HG02610 (cell line): ENCODE measurements at regions not wholly inside any gene's neighbourhood (a gene's known extent, or its start where the extent isn't known, plus 50 kb on each side); places are given as distances from the start of the nearest gene placed in this dataset.
"Not testable (repeated sequence)": the region's sequence is repeated elsewhere in the genome, so short reads cannot be mapped to it uniquely, and the experiment has no call there.

ENCODE experiments used
- ATAC-seq: cut with Tn5 transposase; IDR thresholded peaks from one replicate; pipeline ENCODE4 v1.9.1; 2021; ENCODE audit warnings: mild to moderate bottlenecking, moderate library complexity; ENCODE audit not compliant: unreplicated experiment

GRCh38 chr5:162762119-162762518, 675.3 kb upstream of the CCNG1 start:
- no peak for ATAC-seq

DNA sequence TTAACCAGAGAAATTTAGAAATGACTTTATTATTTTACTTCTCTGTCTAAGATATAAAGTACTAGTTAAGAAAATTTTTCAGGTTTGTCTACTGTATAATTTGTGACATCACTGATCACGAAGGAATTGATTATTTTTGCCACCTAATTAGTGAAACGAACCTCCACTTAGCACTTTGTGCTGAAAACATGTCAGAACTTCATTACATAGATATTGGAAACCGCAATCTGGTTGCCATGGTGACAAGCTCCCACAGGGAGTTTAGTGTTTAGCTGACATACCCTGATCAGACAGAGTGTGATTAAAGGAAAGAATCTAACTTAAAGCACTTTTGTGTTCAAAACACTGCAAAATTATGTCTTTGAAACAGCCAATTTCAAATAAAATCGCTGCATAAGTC, 668.4 kb upstream of the CCNG1 start:
- ATAC-seq: no peak

GRCh38 chr5:162785673-162786072, 651.7 kb upstream of the CCNG1 start:
- no peak for ATAC-seq

- no peak for ATAC-seq
These were observed 651.2 kb upstream of the CCNG1 start for GRCh38 chr5:162786234-162786633.

- no peak for ATAC-seq
These were observed 640.9 kb upstream of the CCNG1 start for GRCh38 chr5:162796507-162796906.

- ATAC-seq: no peak
These were observed 637.1 kb upstream of the CCNG1 start for GRCh38 chr5:162800301-162800700.

GRCh38 chr5:162801235-162801634, 636.2 kb upstream of the CCNG1 start:
- ATAC-seq: no peak

DNA sequence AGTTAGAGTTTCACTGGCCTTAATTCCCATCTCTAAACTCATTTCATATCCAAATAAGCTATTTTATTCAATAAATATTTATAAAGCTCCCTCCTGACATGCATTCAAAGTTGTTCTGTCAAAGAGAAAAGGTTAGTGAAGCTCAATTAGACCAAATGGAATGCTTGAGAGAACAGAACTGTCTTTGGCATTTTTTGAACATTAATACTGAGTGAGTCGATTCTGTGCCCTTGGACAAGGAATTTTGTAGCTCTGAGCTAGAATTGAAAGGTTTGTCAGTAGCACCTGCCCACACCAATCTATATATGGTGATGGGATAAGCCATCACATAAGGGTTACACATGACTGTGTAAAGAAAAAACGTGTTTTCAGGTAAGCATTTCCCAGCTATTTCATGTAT, 631.2 kb upstream of the CCNG1 start:
- ATAC-seq: no peak

DNA sequence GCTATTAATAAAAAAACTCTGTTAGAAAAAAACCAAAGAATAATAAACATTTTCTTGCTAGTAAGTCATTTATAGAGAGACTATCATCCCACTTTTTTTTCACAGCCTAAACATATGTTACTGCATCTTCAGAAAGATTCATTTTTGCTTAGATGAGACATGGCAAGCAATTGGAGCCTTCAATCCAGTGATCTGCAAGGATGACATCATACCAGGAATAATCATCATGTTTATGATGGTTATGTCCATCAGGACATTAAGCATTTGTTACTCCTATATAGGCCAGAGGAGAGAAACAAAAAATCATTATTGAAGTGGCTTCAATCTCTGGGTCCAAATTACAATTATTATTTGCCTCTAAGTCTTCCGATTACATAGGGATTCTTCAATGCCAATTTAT, 626.3 kb upstream of the CCNG1 start:
- ATAC-seq: no peak

GRCh38 chr5:162816816-162817215, 620.6 kb upstream of the CCNG1 start:
- ATAC-seq: no peak

DNA sequence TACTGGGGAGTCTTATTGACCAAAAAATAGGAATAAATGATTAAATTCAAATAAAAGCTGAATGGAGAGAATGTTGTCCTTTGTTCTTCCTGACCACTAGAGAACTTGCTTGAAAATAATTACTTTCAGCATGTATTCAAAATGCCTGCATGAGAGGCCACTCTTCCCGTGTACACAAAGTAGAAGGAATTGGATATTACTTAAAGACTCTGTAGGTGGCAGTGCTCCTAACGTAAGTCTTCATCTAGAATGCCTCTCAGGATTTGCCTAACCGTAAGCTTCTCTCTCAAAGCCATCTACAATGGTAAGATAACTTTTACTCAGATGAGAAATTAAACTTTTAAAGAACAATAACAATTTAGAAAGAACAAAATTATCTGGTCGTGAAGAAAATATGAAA, 620.0 kb upstream of the CCNG1 start:
- no peak for ATAC-seq

- not testable (repeated sequence) for ATAC-seq
These were observed 615.7 kb upstream of the CCNG1 start for GRCh38 chr5:162821664-162822063.

- ATAC-seq: peak; percentile 67
These were observed 613.0 kb upstream of the CCNG1 start for GRCh38 chr5:162824360-162824759.

- no peak for ATAC-seq
These were observed 600.2 kb upstream of the CCNG1 start for GRCh38 chr5:162837155-162837554.

DNA sequence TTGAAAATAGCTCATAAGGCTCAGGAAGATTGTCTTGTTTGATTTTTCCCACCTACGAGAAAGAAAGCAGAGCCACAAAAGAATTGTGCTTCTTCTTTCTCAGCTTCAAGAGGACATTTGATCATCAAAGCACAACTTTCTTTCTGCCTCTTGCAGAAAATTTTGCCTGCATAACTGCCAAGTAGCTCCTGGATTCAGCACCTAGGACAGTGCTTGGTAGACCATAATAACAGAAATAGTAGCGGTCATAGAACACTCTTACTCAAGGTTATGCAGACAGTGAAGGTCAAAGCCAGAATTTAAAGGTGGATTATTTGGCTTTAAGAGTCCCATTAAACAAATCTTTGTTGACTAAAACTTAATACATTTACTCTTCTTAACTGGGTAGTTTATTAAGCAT, 594.7 kb upstream of the CCNG1 start:
- ATAC-seq: no peak

- ATAC-seq: no peak
These were observed 585.3 kb upstream of the CCNG1 start for GRCh38 chr5:162852134-162852533.

DNA sequence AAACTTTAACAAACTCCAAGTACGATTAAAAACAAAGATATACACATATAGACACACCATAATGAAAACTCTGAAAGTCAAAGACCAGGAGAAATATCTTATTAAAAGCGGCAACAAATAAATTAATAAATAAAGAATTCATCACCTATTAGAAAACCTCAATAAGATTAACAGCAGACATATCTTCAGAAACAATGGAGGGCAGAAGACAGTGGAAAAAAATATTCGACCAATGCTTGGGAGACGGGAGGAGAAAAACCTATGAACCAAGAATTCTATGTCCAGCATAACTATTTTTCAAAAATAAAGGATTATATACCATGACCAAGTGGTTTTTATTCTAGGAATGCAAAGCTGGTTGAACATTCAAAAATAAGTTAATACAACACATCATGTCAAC, 578.6 kb upstream of the CCNG1 start:
- ATAC-seq: no peak

- no peak for ATAC-seq
These were observed 566.4 kb upstream of the CCNG1 start for GRCh38 chr5:162870966-162871365.

DNA sequence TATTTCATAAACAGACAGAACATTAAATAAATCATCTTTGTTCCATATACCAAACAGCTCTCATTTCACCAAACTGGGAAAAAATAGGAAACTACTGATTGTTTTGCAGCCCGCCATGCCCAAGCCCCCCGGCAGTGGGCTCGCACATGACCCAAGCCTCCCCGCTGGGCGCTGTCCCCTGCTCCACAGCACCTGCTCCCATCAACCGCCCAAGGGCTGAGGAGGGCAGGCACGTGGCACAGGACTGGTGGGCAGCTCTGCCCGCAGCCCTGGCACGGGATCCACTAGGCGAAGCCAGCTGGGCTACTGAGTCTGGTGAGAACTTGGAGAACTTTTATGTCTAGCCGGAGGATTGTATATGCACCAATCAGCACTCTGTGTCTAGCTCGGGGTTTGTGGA, 554.8 kb upstream of the CCNG1 start:
- no peak for ATAC-seq

GRCh38 chr5:162886717-162887116, 550.7 kb upstream of the CCNG1 start:
- no peak for ATAC-seq

- no peak for ATAC-seq
These were observed 549.1 kb upstream of the CCNG1 start for GRCh38 chr5:162888268-162888667.

DNA sequence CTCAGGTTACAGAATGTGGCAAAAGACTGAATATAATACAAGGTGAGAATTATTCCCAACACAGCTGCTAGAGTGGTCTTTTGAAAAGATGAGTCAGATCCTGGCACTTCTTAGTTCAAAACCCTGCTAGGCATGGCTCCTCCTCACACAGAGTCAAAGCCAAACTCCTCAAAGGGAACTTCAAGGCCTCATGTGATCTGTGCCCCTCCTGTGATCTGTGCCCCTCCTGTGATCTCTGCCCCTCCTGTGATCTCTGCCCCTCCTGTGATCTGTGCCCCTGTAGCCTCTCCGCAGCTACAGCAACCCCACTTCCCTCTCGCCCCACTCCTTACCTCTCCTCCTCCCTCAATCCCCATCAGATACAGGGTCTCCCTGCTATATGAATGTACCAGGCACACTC, 525.5 kb upstream of the CCNG1 start:
- ATAC-seq: no peak

GRCh38 chr5:162916368-162916767, 521.0 kb upstream of the CCNG1 start:
- ATAC-seq: no peak

GRCh38 chr5:162929104-162929503, 508.3 kb upstream of the CCNG1 start:
- ATAC-seq: no peak
